ENCODE measurements at regions not wholly inside any gene's neighbourhood (a gene's known extent, or its start where the extent isn't known, plus 50 kb on each side); places are given as distances from the start of the nearest gene placed in this dataset.

DNA sequence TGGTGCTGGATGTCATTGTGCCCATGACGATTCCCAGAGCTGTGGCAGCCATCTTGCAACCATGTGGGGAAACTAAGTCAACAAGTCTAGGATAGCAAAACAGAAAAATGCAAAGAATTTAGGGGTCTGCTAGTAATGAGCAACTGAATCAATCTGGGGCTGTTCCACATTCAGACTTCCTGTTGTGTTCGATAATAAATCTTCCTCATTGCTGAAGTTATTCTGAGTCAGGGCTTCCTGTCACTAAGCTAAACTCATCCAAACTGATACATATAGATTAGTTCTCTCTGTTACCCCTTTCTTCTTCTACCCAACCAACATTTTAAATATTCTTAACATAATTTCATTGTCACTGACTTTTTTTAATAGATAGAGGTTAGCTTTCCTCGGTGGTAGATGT lies 205.9 kb downstream of the HACE1 start:
- no peaks in the 10 kb centered on the region for H3K79me2 ChIP-seq (ENCODE audit: control insufficient read depth in 1 of 2, insufficient read depth in 2 of 2, low read length in 2 of 2)
- H3K4me1 ChIP-seq (replicated peaks in 1 of 4; ENCODE audit: control insufficient read depth in 3 of 4, insufficient read depth in 4 of 4, low read length in 3 of 4) = no peaks in the 10 kb centered on the region
- H3K56ac ChIP-seq (replicated peaks; ENCODE audit: insufficient read length, low read depth, low read length) = no peak overlapping the region
- no peak overlapping the region for H3K4me3 ChIP-seq (ENCODE audit: extremely low read depth in 1 of 4, insufficient read depth in 2 of 4, low read depth in 3 of 4, low read length in 4 of 4)
- POLR2A ChIA-PET (ENCODE audit: partially characterized antibody) = no interaction called here
- DNase-seq (ENCODE audit: low read depth in 1 of 2, low spot score in 2 of 2) (no peak), FAIRE-seq (no peak)
- H2AFZ ChIP-seq (ENCODE audit: low read length) = no peak overlapping the region
- no peaks in the 10 kb centered on the region for H3K27me3 ChIP-seq (replicated peaks in 1 of 4; ENCODE audit: control insufficient read depth in 3 of 4, extremely low read depth in 1 of 4, insufficient read depth in 3 of 4, low read length in 3 of 4)
- H2BK20ac ChIP-seq (ENCODE audit: low read length) = no peak overlapping the region
- no peak overlapping the region for H3K4ac ChIP-seq (replicated peaks; ENCODE audit: insufficient read length, low read depth, low read length)
- H2BK120ac ChIP-seq (replicated peaks; ENCODE audit: low read depth, low read length) = no peak overlapping the region
- H3K18ac ChIP-seq (ENCODE audit: extremely low read depth, low read length) = no peak overlapping the region
- no peaks in the 10 kb centered on the region for H3K79me1 ChIP-seq (ENCODE audit: low read depth, low read length)
- H3K23me2 ChIP-seq (ENCODE audit: low read depth, low read length) = no peaks in the 10 kb centered on the region
- no peak overlapping the region for H3K27ac ChIP-seq (ENCODE audit: low read depth, low read length)
- no peak overlapping the region for H4K8ac ChIP-seq (ENCODE audit: extremely low read depth, insufficient read depth, low read length)
- H3K14ac ChIP-seq (ENCODE audit: insufficient read length) = no peak overlapping the region
- no peak overlapping the region for H4K91ac ChIP-seq (replicated peaks; ENCODE audit: insufficient read length, low read length)
- H3K9ac ChIP-seq (replicated peaks in 1 of 4; ENCODE audit: extremely low read depth in 1 of 4, low read depth in 3 of 4, low read length in 3 of 4) = no peak overlapping the region
- H2BK15ac ChIP-seq (ENCODE audit: low read length) = no peak overlapping the region
- H3K23ac ChIP-seq (ENCODE audit: insufficient read length) = no peak overlapping the region
- no peak overlapping the region for H3K4me2 ChIP-seq (ENCODE audit: insufficient read depth in 1 of 2, low read depth in 2 of 2, low read length in 2 of 2)
- no peaks in the 10 kb centered on the region for H3K9me3 ChIP-seq (ENCODE audit: insufficient read depth in 2 of 2, low read depth in 1 of 2, low read length in 1 of 2)
- H4K5ac ChIP-seq (ENCODE audit: insufficient read length, low read depth, low read length) = no peak overlapping the region
- 89% methylated on average over 3 of the region's 3 CpGs; no CpG with 5 or more reads in 1 of the 2 experiments for WGBS, 2 experiments (ENCODE audit: extremely low coverage in 1 of 2, insufficient coverage in 1 of 2, insufficient read length in 1 of 2, insufficient replicate concordance in 2 of 2, low coverage in 1 of 2, low lambda C conversion rate in 2 of 2, missing lambda C conversion rate in 1 of 2)
- CTCF ChIA-PET (ENCODE audit: partially characterized antibody) = interaction anchor here (0.6 kb wide), 1 partner anchor 9 kb away, joined by 3 read pairs; no protein-coding TSS in a partner anchor
- H3K36me3 ChIP-seq (ENCODE audit: control insufficient read depth in 2 of 4, insufficient read depth in 4 of 4, low read length in 3 of 4) = no peaks in the 10 kb centered on the region
- no peak overlapping the region for H2BK5ac ChIP-seq (ENCODE audit: low read depth, low read length)
- no peak overlapping the region for H2BK12ac ChIP-seq (ENCODE audit: low read depth, low read length)
- H2AK5ac ChIP-seq (ENCODE audit: low read depth, low read length) = no peak overlapping the region
- no peaks in the 10 kb centered on the region for H4K20me1 ChIP-seq (replicated peaks in 1 of 2; ENCODE audit: control insufficient read depth in 1 of 2, insufficient read depth in 2 of 2, low read length in 2 of 2)
- no peak for TF ChIP-seq RXRA (IDR thresholded peaks at IDR 0.05; ENCODE audit: insufficient read depth, low read depth, low read length)
- TF ChIP-seq NANOG (IDR thresholded peaks at IDR 0.05; ENCODE audit: insufficient read depth, low read depth, low read length, poor library complexity, severe bottlenecking) = no peak
- TF ChIP-seq YY1 (IDR thresholded peaks at IDR 0.05; ENCODE audit: low read depth, low read length) = no peak
- TF ChIP-seq RNF2 (IDR thresholded peaks at IDR 0.05; ENCODE audit: borderline replicate concordance, low read depth, low read length, missing control alignments, poor library complexity, severe bottlenecking) = no peak
- TF ChIP-seq JUN (IDR thresholded peaks at IDR 0.05; ENCODE audit: low read depth, low read length) = no peak
- no peak for TF ChIP-seq BACH1 (IDR thresholded peaks at IDR 0.05; ENCODE audit: low read length)
- TF ChIP-seq SUZ12 (IDR thresholded peaks at IDR 0.05; ENCODE audit: low read length) = no peak
- TF ChIP-seq KDM4A (IDR thresholded peaks at IDR 0.05; ENCODE audit: low read depth, low read length, severe bottlenecking) = no peak
- TF ChIP-seq FOSL1 (IDR thresholded peaks at IDR 0.05; ENCODE audit: insufficient read depth, low read depth, low read length) = no peak
- no peak for TF ChIP-seq KDM1A (IDR thresholded peaks at IDR 0.05; ENCODE audit: borderline replicate concordance, low read length)
- TF ChIP-seq HDAC2 (IDR thresholded peaks at IDR 0.05; ENCODE audit: borderline replicate concordance in 1 of 2, low read depth in 2 of 2, low read length in 2 of 2) = no peak

Data from H1 (cell line).